Naive thymus-derived CD4-positive, alpha-beta T cell (primary cell): ENCODE measurements at regions not wholly inside any gene's neighbourhood (a gene's known extent, or its start where the extent isn't known, plus 50 kb on each side); places are given as distances from the start of the nearest gene placed in this dataset.
"Not testable (repeated sequence)": the region's sequence is repeated elsewhere in the genome, so short reads cannot be mapped to it uniquely, and the experiment has no call there.

ENCODE experiments used
- ATAC-seq: fragments of 150-1000 bp; cut with Tn5 transposase; 2 replicates; pipeline ENCODE4 v1.10.0; 2021; ENCODE audit warnings: mild to moderate bottlenecking, moderate library complexity
- CTCF ChIA-PET: fragments of 350-600 bp; sonication (Branson Sonifier 250); formaldehyde crosslinking; loops from one replicate; lab custom pipeline; 2021; ENCODE audit warnings: antibody characterized with exemption; lab: Charles Lee
- POLR2A ChIA-PET: fragments of 350-600 bp; sonication (Branson Sonifier 250); formaldehyde crosslinking; loops from one replicate; lab custom pipeline; 2021; ENCODE audit warnings: antibody characterized with exemption, inconsistent platforms; lab: Charles Lee
- DNase-seq, 9 donors: peaks; one replicate each; pipeline versions ENCODE4 v3.0.0 to v3.0.0-alpha.2; 2020 to 2022; ENCODE audit warnings: mixed read lengths in 1 of 9
- H3K27ac ChIP-seq: one replicate; pipeline ENCODE4 v1.7.0; 2013; ENCODE audit warnings: mild to moderate bottlenecking, low read depth, low read length, moderate library complexity
- H3K27me3 ChIP-seq, 2 donors: one replicate each; pipeline ENCODE4 v1.7.0; 2013; ENCODE audit warnings: low read length in 2 of 2, mild to moderate bottlenecking in 2 of 2, moderate library complexity in 2 of 2; ENCODE audit not compliant: control insufficient read depth in 2 of 2, insufficient read depth in 2 of 2
- H3K36me3 ChIP-seq, 3 experiments: 1 replicate in 2 of 3; 2 replicates in 1 of 3; pipeline ENCODE4 v1.7.0; 2013; ENCODE audit warnings: low read length in 3 of 3, mild to moderate bottlenecking in 3 of 3, moderate library complexity in 1 of 3; ENCODE audit not compliant: insufficient read depth in 3 of 3, control insufficient read depth in 2 of 3
- H3K4me1 ChIP-seq, 2 donors: one replicate each; pipeline ENCODE4 v1.7.0; 2013; ENCODE audit warnings: low read length in 2 of 2, mild to moderate bottlenecking in 2 of 2, moderate library complexity in 1 of 2; ENCODE audit not compliant: control insufficient read depth in 2 of 2, insufficient read depth in 2 of 2
- H3K4me3 ChIP-seq: 2 replicates; pipeline ENCODE4 v1.7.0; 2013; ENCODE audit warnings: mild to moderate bottlenecking, low read length
- H3K9me3 ChIP-seq, 3 experiments: 1 replicate in 2 of 3; 2 replicates in 1 of 3; pipeline ENCODE4 v1.7.0; 2013; ENCODE audit warnings: low read length in 3 of 3; ENCODE audit not compliant: control insufficient read depth in 2 of 3
- H3K27ac Mint-ChIP-seq, 9 donors: one replicate each; pipeline ENCODE4 v1.8.0; 2020 to 2022; ENCODE audit warnings: mixed read lengths in 9 of 9, mild to moderate bottlenecking in 8 of 9, moderate library complexity in 5 of 9, inconsistent platforms in 2 of 9
- H3K27me3 Mint-ChIP-seq, 5 donors: one replicate each; pipeline ENCODE4 v1.8.0; 2021 to 2022; ENCODE audit warnings: mixed read lengths in 5 of 5, mild to moderate bottlenecking in 1 of 5
- H3K36me3 Mint-ChIP-seq, 5 donors: one replicate each; pipeline ENCODE4 v1.8.0; 2020 to 2022; ENCODE audit warnings: mixed read lengths in 5 of 5, mild to moderate bottlenecking in 3 of 5, inconsistent platforms in 1 of 5
- H3K4me1 Mint-ChIP-seq, 7 donors: one replicate each; pipeline ENCODE4 v1.8.0; 2020 to 2022; ENCODE audit warnings: mixed read lengths in 7 of 7, mild to moderate bottlenecking in 3 of 7, inconsistent platforms in 1 of 7
- H3K4me3 Mint-ChIP-seq, 10 donors: one replicate each; pipeline ENCODE4 v1.8.0; 2020 to 2022; ENCODE audit warnings: mild to moderate bottlenecking in 10 of 10, mixed read lengths in 10 of 10, moderate library complexity in 6 of 10, inconsistent platforms in 2 of 10
- H3K9me3 Mint-ChIP-seq, 11 donors: one replicate each; pipeline ENCODE4 v1.8.0; 2020 to 2022; ENCODE audit warnings: mixed read lengths in 11 of 11, mild to moderate bottlenecking in 4 of 11, inconsistent platforms in 1 of 11, moderate library complexity in 1 of 11
- intact Hi-C, 2 donors: fragments of 100-400 bp; cut with micrococcal nuclease; formaldehyde crosslinking; loops; one replicate each; pipeline ENCODE4 v1.15.1; 2023

DNA sequence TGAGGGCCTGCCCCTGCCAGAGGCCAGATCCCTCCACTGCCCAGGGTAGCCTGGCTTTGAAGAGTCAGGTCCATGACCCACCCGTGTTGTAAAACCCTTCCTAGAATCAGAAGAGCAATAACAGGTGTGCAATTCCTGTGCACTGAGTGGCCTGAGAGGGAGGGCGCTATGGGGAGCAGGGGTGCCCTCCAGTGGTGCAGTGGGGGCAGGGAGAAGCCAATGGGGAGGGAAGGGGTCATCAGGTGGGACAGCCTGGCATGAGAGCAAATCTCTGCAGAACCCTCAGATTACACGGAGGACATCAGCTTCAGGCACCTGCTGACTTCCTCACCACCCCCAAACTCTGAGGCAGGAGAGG, 72.9 kb upstream of the ZNF469 start:
- no peaks in the 10 kb centered on the region for H3K36me3 ChIP-seq
- H3K27me3 Mint-ChIP-seq = peaks cover 3 to 42% (median 10%) of the 10 kb centered on the region in 5 donors
- peaks cover 0 to 6% (median 0%) of the 10 kb centered on the region in 5 donors for H3K36me3 Mint-ChIP-seq
- H3K9me3 ChIP-seq = no peaks in the 10 kb centered on the region
- no peaks in the 10 kb centered on the region for H3K4me1 ChIP-seq
- no peak overlapping the region for H3K27ac ChIP-seq
- H3K4me3 ChIP-seq = no peak overlapping the region
- no peak for DNase-seq
- intact Hi-C loops = no loop called here
- no peak overlapping the region for H3K4me3 Mint-ChIP-seq
- no peaks in the 10 kb centered on the region for H3K27me3 ChIP-seq
- no peak overlapping the region for H3K27ac Mint-ChIP-seq
- CTCF ChIA-PET = no interaction called here
- peaks cover 0 to 18% (median 12%) of the 10 kb centered on the region in 11 donors for H3K9me3 Mint-ChIP-seq
- no peak for ATAC-seq
- no peaks in the 10 kb centered on the region for H3K4me1 Mint-ChIP-seq
- POLR2A ChIA-PET = no interaction called here

DNA sequence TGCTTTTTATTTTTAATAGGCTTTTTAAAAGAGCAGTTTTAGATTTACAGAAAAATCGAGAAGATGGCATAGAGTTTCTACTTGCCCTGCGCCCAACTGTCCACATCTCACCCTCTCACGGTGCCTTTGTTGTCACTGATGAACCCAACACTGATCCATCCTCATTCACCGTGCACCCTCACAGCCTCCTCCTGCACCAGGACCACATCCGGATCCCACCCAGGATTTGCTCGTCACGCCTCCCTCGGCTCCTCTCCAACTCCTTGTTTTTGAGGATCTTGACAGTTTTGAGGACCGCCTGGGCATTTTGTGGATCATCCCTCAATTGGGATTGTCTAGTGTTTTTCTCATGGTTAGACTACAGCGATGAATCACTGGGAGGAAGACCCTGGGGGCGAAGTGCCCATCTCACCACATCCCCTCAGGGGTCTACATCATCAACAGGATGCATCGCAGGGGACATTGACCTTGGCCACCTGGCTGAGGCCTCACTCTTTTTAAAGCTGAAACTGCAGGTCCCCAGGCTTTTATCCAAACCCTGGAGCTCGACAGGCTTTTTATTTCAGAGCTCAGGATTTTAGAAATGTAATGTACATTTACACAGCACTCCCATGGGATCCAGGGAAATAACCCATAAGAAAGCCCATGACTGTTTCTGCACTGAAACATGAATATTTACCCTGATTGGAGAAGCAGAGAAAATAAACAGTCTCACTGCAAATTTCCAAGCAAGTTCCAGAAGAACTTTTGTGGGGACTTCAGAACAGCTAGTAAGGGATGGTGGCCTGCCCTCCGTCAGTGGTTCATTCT, 71.8 kb upstream of the ZNF469 start:
- Histone ChIP-seq H3K36me3 (no peaks in the 10 kb centered on the region), H3K4me3 (no peak overlapping the region), H3K4me1 (no peaks in the 10 kb centered on the region), H3K27ac (no peak overlapping the region), H3K27me3 (no peaks in the 10 kb centered on the region), H3K9me3 (no peaks in the 10 kb centered on the region)
- CTCF ChIA-PET = no interaction called here
- DNase-seq (no peak), ATAC-seq (no peak)
- Mint-ChIP-seq H3K4me3 (no peak overlapping the region), H3K27ac (no peak overlapping the region), H3K4me1 (no peaks in the 10 kb centered on the region), H3K36me3 (peaks cover 0 to 6% (median 0%) of the 10 kb centered on the region in 5 donors), H3K9me3 (peaks cover 0 to 18% (median 7%) of the 10 kb centered on the region in 11 donors), H3K27me3 (peaks cover 3 to 42% (median 10%) of the 10 kb centered on the region in 5 donors)
- POLR2A ChIA-PET = no interaction called here
- intact Hi-C loops = no loop called here

DNA sequence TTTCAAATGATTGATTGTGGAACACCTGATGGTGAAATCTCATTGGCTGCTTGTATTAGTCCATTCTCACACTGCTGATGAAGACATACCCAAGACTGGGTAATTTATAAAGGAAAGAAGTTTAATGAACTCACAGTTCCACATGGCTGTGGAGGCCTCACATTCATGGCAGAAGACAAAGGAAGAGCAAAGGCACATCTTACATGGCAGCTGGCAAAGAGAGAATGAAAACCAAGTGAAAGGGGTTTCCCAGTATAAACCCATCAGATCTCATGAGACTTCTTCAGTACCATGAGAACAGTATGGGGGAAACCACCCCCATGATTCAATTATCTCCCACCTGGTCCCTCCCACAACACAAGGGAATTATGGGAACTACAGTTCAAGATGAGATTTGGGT, 70.9 kb upstream of the ZNF469 start:
- H3K27ac Mint-ChIP-seq, H3K36me3 ChIP-seq, H3K27me3 ChIP-seq, CTCF ChIA-PET, H3K4me3 Mint-ChIP-seq, ATAC-seq, DNase-seq, intact Hi-C loops, POLR2A ChIA-PET, H3K27ac ChIP-seq, H3K4me1 Mint-ChIP-seq, H3K36me3 Mint-ChIP-seq, H3K4me1 ChIP-seq, H3K4me3 ChIP-seq, H3K9me3 ChIP-seq: not testable (repeated sequence)
- H3K27me3 Mint-ChIP-seq = peaks cover 3 to 40% (median 10%) of the 10 kb centered on the region in 5 donors
- peaks cover 0 to 18% (median 7%) of the 10 kb centered on the region in 11 donors for H3K9me3 Mint-ChIP-seq

DNA sequence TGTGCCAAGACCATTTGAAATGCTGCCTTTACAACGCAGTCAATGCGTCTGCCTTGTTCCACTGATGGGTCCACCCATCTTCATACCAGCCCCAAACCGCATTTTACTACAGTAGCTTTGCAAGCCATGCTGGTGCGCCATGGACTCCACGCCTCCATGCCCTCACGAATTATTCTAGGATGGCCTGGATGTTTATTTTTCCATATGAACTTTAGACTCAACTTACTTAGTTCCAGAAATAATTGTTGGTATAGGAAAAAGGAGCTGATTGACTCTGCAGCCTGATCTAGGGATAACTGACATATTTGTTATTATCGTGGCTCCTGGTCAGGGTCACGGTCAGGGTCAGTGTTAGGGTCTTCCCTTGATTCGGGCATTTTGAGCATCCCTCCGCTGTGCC, 70.0 kb upstream of the ZNF469 start:
- Mint-ChIP-seq H3K9me3 (peaks cover 0 to 15% (median 7%) of the 10 kb centered on the region in 11 donors), H3K36me3 (peaks cover 0 to 6% (median 0%) of the 10 kb centered on the region in 5 donors), H3K4me1 (no peaks in the 10 kb centered on the region), H3K27me3 (peaks cover 3 to 41% (median 15%) of the 10 kb centered on the region in 5 donors), H3K4me3 (no peak overlapping the region), H3K27ac (no peak overlapping the region)
- H3K9me3 ChIP-seq = no peaks in the 10 kb centered on the region
- no peaks in the 10 kb centered on the region for H3K36me3 ChIP-seq
- H3K4me3 ChIP-seq = no peak overlapping the region
- H3K27ac ChIP-seq = no peak overlapping the region
- no peak for ATAC-seq
- no peaks in the 10 kb centered on the region for H3K4me1 ChIP-seq
- no peaks in the 10 kb centered on the region for H3K27me3 ChIP-seq
- ChIA-PET POLR2A (no interaction called here), CTCF (interaction anchor here (0.7 kb wide), 1 partner anchor 14 kb away, joined by 5 read pairs; no protein-coding TSS in a partner anchor)
- DNase-seq = no peak
- intact Hi-C loops = no loop called here

DNA sequence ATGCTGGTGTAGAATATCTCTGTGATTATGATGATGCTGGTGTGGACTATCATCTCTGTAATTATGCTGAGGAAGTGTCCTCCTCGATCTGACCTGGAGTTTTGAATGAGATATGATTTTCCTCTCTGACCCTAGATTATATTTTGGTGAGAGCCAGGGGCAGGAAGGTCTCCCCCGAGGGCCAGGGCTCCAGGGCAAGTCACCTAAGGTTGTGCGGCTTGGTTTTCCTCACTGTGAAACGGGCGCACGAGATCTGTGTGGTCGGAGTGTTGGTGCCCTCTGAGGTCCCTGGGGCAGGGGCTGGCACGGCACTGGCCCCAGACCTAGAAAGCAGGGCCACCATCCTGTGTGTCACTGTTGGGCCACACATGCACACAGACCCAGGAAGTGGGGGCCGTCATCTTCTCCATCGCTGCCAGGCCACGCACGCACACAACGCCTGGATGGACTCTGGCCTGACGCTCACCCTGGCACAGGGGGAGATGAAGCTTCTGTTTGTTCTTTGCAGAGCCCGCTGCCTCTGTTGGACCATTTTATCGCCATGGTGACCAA, 67.7 kb upstream of the ZNF469 start:
- no peaks in the 10 kb centered on the region for H3K36me3 ChIP-seq
- H3K9me3 Mint-ChIP-seq = peaks cover 0 to 15% (median 7%) of the 10 kb centered on the region in 11 donors
- intact Hi-C loops = no loop called here

DNA sequence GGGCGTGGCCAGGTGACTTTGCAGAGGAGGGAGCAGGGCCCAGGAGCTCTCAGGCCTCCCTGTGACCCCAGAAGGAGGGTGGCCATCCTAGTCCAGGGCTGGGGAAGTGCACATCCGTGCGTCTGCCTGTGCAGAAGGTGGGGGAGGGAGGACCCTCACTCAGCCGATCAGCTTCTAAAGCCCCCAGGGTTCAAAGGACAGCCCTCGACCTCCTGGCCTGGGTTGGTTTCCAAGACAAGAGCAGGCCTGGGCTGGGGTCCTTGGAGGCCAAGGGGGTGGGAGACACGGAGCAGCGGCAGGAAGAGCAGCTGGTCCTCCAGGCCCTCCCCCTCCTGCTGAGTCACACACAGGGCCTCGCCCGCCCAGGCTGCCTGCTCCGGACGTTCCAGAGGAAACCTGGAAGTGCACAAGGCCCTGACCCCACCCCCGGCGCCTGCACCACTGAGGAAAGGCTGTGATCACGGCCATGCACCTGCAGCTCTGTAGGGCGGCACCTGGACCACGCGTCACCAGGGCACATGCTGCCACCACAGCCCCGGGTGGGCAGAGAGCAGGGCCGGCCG, 67.1 kb upstream of the ZNF469 start:
- no peaks in the 10 kb centered on the region for H3K27me3 ChIP-seq
- Mint-ChIP-seq H3K4me1 (no peaks in the 10 kb centered on the region), H3K4me3 (no peak overlapping the region), H3K9me3 (peaks cover 0 to 15% (median 7%) of the 10 kb centered on the region in 11 donors), H3K27ac (no peak overlapping the region), H3K27me3 (peaks cover 3 to 27% (median 8%) of the 10 kb centered on the region in 5 donors), H3K36me3 (peaks cover 0 to 6% (median 0%) of the 10 kb centered on the region in 5 donors)
- H3K9me3 ChIP-seq = no peaks in the 10 kb centered on the region
- DNase-seq (no peak), ATAC-seq (no peak)
- H3K27ac ChIP-seq = no peak overlapping the region
- ChIA-PET CTCF (no interaction called here), POLR2A (no interaction called here)
- no peaks in the 10 kb centered on the region for H3K4me1 ChIP-seq
- no peaks in the 10 kb centered on the region for H3K36me3 ChIP-seq
- intact Hi-C loops = no loop called here
- no peak overlapping the region for H3K4me3 ChIP-seq

More for the DNA sequence above, 67.7 kb upstream of the ZNF469 start:
- Histone ChIP-seq H3K9me3 (no peaks in the 10 kb centered on the region), H3K4me1 (no peaks in the 10 kb centered on the region), H3K4me3 (no peak overlapping the region), H3K27ac (no peak overlapping the region), H3K27me3 (no peaks in the 10 kb centered on the region)
- ChIA-PET POLR2A (no interaction called here), CTCF (no interaction called here)
- no peak for ATAC-seq
- no peaks in the 10 kb centered on the region for H3K4me1 Mint-ChIP-seq
- DNase-seq = no peak
- no peak overlapping the region for H3K4me3 Mint-ChIP-seq
- H3K27ac Mint-ChIP-seq = no peak overlapping the region
- peaks cover 3 to 27% (median 8%) of the 10 kb centered on the region in 5 donors for H3K27me3 Mint-ChIP-seq
- H3K36me3 Mint-ChIP-seq = peaks cover 0 to 6% (median 0%) of the 10 kb centered on the region in 5 donors
